Superior temporal gyrus (tissue), 1 donor: ENCODE measurements at regions not wholly inside any gene's neighbourhood (a gene's known extent, or its start where the extent isn't known, plus 50 kb on each side); places are given as distances from the start of the nearest gene placed in this dataset.

ENCODE experiments used
- DNase-seq: peaks from one replicate; pipeline ENCODE4 v3.0.0-alpha.2; 2016; ENCODE audit errors: extremely low spot score

- DNase-seq = no peak
Measured at GRCh38 chr5:35478856-35479682, 138.6 kb upstream of the SPEF2 start.

- DNase-seq = no peak
Measured at GRCh38 chr5:35477911-35478310, 139.8 kb upstream of the SPEF2 start.

GRCh38 chr5:35477321-35477720 is 140.3 kb upstream of the SPEF2 start:
- no peak for DNase-seq

GRCh38 chr5:35476797-35477196 is 140.9 kb upstream of the SPEF2 start:
- no peak for DNase-seq

- no peak for DNase-seq
Measured at GRCh38 chr5:35476036-35476435, 141.6 kb upstream of the SPEF2 start.

GRCh38 chr5:35473589-35473988 is 144.1 kb upstream of the SPEF2 start:
- DNase-seq = no peak

- no peak for DNase-seq
Measured at GRCh38 chr5:35470866-35471265, 146.8 kb upstream of the SPEF2 start.

- DNase-seq = no peak
Measured at GRCh38 chr5:35468811-35469210, 148.9 kb upstream of the SPEF2 start.

GRCh38 chr5:35466746-35467145 is 150.9 kb upstream of the SPEF2 start:
- DNase-seq = no peak

GRCh38 chr5:35464757-35465156 is 152.9 kb upstream of the SPEF2 start:
- no peak for DNase-seq

GRCh38 chr5:35461530-35461929 is 156.1 kb upstream of the SPEF2 start:
- no peak for DNase-seq

GRCh38 chr5:35458824-35459207 is 158.8 kb upstream of the SPEF2 start:
- no peak for DNase-seq

GRCh38 chr5:35457912-35458823 is 159.5 kb upstream of the SPEF2 start:
- DNase-seq = no peak

- DNase-seq = no peak
Measured at GRCh38 chr5:35456506-35456905, 161.2 kb upstream of the SPEF2 start.

GRCh38 chr5:35454011-35454525 is 163.6 kb upstream of the SPEF2 start:
- no peak for DNase-seq

GRCh38 chr5:35443803-35444595 is 173.7 kb upstream of the SPEF2 start:
- DNase-seq = no peak

- DNase-seq = no peak
Measured at GRCh38 chr5:35442885-35443639, 174.6 kb upstream of the SPEF2 start.

- DNase-seq = no peak
Measured at GRCh38 chr5:35440409-35440808, 177.3 kb upstream of the SPEF2 start.

- DNase-seq = no peak
Measured at GRCh38 chr5:35438786-35439185, 178.9 kb upstream of the SPEF2 start.

- no peak for DNase-seq
Measured at GRCh38 chr5:35438288-35438687, 179.4 kb upstream of the SPEF2 start.
